Nucleus accumbens (tissue), 56 donors: ENCODE measurements at regions not wholly inside any gene's neighbourhood (a gene's known extent, or its start where the extent isn't known, plus 50 kb on each side); places are given as distances from the start of the nearest gene placed in this dataset.

Source experiments
- DNase-seq, 56 donors: peaks; one replicate each; lab custom pipeline; 2025; lab: John Stamatoyannopoulos, UW

GRCh38 chr1:9179463-9180110 is 50.7 kb upstream of the GPR157 start:
- DNase-seq, result no peak

GRCh38 chr1:9180111-9180819 is 51.4 kb upstream of the GPR157 start:
- no peak for DNase-seq

GRCh38 chr1:9181176-9181906 is 52.4 kb upstream of the GPR157 start:
- peak in 32 of 56 donors; percentile 2 to 74 (median 30) for DNase-seq

- peak in 3 of 56 donors; percentile 19 to 49 (median 22) for DNase-seq
These were observed 52.4 kb upstream of the H6PD start for GRCh38 chr1:9181990-9182783.

GRCh38 chr1:9182784-9183257 is 51.8 kb upstream of the H6PD start:
- DNase-seq, result no peak

GRCh38 chr1:9183441-9183840 is 51.1 kb upstream of the H6PD start:
- DNase-seq, result no peak

- no peak for DNase-seq
These were observed 50.7 kb upstream of the H6PD start for GRCh38 chr1:9183898-9184297.

GRCh38 chr1:9184749-9185148 is 49.8 kb upstream of the H6PD start:
- DNase-seq, result no peak
